Hematopoietic multipotent progenitor cell treated with erythropoietin and hydrocortisone succinate and interleukin-3 and kit ligand, for 17 days (in vitro differentiated cells): ENCODE measurements at regions not wholly inside any gene's neighbourhood (a gene's known extent, or its start where the extent isn't known, plus 50 kb on each side); places are given as distances from the start of the nearest gene placed in this dataset.

ENCODE experiments used
- DNase-seq: peaks from one replicate; pipeline ENCODE4 v3.0.0-alpha.2; 2015; ENCODE audit warnings: low spot score

DNA sequence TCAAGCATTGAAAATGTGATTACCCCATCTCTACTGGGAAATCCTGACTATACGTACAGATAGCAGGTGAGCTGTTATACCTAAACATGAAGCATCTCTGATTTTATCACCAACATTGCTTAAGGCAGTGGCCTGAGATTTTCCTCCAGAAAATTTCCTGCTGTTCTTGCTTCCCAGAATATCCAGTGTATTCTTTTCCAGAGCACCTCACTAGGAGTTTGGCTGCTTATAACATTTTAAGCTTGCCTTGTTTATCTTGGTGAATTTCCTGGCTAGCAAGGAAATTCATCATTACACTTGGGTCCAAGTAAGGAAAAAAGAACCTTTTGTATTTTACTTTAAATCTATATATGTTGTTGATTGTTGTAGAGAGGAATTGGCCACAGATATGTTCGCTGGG lies 73.0 kb upstream of the CLCN4 start:
- no peak for DNase-seq

DNA sequence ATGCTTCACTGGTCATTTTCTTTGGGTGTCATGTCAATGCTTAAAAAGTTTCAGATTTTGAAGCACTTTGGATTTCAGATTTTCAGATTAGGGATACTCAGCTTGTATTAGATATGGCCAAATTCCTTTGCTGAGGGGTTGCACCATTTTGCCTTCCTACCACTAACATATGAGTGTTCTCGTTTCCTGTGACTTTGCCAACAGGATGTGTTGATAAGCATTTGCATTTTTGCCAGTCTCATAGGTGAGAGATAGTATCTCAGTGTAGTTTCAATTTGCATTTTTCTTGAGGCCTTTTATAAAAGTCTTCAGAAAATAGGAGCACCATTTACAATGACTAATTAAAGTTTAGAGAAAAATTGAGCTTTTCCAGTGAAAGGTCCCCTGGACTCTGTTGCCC lies 71.6 kb upstream of the CLCN4 start:
- peak; percentile 16 for DNase-seq

DNA sequence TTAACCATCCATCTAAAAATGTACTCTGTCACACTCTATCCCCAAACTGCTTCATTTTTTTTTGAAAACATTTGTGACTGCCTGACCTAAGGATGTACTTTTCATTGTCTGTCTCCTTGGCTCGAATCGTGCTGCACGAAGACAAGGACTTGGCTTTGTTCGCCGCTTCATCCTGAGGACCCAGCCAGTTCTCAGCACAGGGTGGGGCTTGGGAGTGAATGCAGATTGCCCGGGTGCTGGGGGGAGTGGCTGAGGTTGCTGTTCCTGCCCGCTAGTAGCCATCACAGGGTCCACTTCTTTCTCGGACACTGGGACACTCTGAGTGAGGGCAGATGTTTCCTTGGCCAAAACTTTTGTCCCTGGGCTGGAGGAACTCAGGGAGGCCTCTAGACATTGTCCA lies 70.1 kb upstream of the CLCN4 start:
- DNase-seq = no peak

DNA sequence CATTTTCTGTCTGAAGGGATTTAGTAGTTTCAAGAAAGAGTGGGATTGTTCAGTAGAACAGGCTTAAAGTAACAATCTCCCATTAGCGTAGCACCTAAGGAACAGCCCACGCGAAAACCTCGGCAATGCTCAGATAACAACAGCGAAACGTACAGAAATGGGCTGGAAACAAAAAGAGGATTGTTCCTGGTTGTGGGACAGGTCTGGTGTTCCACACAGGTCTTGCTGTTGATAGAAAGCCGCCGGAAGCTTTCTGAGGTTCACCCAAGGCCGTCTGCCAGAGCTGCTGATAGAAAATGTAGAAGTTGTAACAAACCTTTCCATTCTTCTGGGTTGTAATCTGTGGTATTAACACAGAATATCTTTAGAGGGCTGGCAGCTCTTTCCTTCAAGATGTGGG lies 69.4 kb upstream of the CLCN4 start:
- DNase-seq = no peak

DNA sequence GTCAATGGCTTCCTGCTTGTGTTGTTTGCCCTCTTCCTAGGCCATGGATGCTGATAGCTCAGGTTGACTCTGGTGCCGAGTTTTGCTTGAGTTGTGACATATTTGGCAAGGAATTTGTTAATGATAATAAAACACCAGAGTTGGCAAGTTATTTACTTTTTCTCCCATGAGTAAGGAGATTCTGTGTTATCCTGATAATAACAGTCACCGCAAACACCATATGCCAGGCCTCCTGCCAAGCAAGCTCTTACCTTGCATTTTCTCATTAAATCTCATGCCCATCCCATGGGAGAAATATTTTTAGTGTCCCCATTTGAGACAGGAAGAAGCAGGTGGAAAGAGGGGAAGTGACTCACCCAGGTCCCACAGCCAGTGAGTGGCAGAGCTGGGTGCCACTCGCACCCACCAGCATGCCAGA lies 67.4 kb upstream of the CLCN4 start:
- peak; percentile 77 for DNase-seq

DNA sequence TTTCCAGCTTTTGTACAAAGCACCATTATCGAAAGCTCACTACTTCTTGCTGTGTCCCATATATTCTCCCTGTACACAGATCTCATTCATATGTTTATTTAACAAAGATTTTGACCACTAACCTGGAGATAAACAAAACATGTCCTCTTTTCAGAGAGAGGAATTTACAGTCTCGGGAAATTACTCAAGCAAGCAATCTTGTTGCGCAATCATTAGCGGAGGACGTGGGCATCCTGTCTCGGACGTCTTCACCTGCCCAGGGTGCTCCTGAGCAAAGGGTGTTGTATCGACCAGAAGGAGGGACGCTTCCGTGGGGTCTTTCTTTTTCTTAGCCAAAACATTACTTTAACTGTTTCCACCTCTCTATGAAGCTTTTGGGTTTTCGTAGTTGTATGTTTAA lies 66.5 kb upstream of the CLCN4 start:
- DNase-seq = no peak

DNA sequence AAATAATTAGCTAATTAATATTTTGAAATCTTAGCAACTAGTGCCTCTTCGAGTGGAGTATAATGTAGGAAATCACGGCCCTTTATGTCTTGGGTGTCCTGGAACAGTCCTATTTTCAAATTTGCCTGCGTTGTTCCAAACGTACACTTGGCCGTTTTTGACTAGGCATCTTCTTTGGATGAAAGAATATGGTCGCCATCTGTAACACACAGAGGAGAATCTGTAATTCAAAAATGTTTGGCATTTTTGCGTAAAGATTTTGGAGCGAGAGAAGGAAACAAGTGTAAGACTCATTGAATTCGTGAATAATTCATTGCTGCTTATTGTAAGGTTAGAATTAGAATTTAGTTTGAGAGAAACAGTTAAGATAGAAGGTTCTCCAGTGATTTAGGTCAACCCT lies 61.5 kb upstream of the CLCN4 start:
- DNase-seq = no peak

DNA sequence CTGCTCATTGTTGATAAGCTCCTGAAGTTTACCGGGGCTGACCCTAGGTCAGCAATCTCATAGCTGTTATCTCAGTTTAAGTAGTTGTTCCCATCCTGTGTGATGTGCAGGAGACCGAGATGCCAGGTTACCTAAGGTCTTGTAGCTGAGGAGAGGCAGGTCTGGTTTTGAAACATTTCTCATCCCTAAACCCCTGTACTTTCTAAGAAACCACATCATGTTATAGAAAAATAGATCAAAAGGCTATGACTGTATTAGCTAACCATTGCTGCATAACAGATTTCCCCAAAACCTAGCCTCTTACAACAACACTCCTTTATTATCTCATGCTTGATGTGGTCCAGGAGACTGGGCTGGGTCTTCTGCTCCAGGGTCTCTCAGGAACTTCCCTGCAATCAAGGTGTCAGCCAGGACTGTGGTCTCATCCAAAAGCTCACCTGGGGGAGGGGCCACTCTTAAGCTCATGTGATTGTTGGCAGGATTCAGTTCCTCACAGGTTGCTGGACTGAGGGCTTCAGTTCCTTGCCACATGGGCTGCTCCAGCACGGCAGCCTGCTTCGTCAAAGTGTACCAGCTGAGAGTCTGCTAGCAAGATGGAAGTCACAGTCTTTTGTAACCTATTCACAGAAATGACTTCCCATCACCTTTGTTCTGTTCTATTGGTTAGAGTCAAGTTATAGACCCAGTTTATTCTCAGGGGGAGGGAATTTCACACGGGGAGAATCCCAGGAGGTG lies 60.9 kb upstream of the CLCN4 start:
- no peak for DNase-seq

DNA sequence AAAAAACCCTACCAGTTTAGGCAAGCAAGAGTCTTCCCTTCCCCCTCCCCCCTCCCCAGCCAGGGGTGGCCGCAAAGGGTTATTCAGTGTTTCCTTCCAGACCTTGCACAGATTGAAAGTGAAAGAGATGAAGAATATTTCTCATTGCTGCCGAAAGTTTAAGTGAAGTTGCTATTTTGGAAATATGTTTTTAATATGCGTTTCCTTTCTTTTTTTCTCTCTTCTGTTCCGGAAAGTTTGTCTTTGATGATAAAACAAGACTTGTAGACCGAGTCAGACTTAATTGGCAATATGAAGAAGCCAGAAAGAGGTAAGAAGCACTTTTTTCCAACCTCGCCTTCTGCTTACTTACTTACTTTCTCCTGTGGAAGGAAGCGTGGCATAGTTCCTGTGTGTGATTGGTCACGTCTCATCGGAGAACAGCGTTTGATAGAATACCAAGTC lies 58.5 kb upstream of the CLCN4 start:
- DNase-seq = no peak

DNA sequence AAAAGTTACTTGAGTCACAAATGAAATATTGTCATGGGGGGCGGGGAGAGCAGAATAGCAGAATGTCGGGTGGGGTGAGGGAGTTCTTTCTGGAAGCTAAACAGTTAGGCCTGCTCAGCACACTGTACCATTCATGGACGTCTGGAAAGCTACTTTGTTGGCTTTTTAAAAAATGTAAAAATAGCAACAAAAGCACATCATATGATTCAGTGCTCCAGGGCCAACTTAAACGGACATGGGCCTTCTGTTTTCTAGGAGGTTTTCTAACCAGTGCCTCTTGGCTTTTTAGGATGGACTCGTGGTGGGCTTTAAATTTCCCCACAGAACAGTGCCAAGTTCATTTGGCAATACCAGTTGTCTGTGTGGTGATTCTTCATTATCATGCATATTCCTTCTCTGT lies 57.4 kb upstream of the CLCN4 start:
- no peak for DNase-seq

DNA sequence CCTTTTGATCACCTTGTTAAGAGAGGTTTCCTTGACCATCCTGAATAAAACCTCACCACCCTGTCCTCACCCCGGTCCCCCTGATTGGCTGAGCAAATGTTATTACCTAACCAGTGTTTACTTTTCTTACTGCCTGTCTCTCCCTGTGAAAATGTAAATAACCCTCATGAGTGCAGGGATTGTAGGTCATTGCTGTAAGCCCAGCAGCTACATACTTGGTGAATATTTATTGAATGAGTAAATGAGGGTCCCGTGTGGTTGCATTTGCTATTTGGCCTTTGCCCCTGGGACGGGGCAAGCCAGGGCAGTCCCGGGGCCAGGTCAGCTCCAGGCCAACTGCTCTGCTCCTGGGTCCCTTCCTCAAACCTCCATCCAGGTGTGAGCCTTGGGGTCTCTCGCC lies 55.5 kb upstream of the CLCN4 start:
- DNase-seq = no peak

DNA sequence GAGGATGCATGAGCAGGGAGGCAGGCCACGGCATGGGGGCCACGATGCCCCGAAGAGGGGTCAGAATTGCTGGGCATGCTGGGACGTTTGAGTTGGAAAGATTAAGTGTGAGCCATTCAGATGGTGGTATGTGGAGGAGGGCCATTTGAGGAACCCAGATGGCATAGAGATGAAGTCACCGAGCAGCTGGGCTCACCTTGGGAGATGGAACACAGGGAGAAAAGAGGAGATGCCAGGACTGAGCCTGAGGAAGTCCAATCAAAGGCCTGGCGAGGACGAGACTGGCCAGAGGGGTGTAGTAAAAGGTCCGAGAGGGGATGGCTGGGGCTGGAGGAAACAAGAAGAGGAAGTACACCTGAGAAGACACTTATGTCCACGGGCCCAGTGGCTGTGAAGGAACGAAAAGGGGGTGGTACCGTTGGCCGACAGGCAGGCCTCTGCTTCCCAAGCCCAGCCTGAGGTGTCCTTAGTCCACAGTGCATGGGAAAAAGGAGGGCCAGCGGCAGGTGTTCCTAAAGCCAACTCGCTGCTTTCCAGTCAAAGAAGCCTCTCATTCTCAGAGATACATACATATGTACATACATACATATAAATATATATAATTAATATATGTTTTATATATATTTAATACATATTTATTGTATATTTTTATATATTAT lies 54.6 kb upstream of the CLCN4 start:
- DNase-seq = no peak

DNA sequence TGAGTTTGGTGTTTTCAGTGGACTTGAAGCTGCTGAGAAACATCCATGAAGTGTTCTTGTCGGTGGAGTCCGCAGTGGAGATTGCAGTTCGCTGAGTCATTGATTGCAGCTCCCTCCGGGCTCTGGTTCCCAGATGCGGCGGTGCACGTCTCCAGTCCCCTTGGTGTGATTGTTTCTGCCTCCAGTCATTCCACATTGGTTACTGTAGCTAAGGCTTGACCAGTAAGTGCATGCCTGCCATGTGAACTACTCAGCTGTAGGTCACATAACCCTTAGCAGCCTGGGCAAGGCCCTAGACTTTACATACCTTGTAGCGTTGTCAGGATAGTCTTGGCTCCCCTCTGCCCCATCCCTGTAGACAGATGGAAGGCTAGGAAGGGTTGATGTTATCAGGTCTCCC lies 53.8 kb upstream of the CLCN4 start:
- DNase-seq = no peak

DNA sequence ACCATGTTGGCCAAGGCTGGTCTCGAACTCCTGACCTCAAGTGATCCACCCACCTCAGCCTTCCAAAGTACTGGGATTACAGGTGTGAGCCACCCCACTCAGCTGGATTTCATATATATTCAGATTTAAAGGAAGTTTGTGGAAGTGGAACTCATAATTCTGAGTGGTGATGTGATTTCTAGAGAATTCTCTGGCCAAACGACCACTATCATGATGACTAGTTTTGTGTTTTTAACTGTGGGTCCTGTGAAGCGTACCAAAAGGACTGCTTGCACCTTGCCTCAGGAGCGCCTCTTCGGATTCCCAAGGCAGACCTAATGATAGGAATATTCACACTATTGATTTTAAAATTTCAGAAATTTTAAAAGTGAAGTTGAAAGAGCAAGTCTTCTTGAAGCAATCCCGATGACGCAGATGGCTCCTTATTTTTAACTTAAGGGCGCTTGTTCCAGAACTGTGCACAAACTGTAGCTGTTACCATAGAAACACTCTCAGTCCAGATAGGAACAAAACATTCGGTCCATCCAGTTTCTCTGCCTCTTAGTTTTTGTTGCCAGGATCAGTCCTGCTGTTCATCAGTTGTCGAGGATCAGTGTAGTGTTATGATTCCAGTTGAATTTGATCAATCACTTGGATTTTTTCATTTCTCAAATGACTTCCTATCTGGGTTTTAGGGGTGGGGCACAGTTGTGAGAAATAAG lies 51.7 kb upstream of the CLCN4 start:
- DNase-seq = no peak

DNA sequence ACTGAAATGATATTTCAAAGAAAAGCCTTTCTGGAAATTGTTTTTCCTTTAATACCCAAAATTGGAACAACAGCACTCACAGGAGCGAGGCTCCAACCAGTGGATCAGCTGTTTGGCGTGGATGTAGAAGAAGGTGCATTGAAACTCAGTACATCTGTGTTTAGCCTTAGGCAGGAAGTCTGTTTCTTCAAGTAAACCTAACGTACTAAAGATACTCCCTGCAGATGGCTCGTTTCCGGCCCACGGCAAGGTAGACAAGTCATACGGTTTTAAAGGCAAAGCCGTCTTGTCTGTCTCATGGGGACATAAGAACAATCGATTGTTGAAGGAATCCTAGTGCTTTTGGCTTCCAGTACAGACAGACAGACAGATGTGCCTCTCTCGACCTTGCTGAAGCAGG lies 50.0 kb upstream of the CLCN4 start:
- DNase-seq = no peak
